Peyer's patch (tissue), 4 donors: ENCODE measurements at regions not wholly inside any gene's neighbourhood (a gene's known extent, or its start where the extent isn't known, plus 50 kb on each side); places are given as distances from the start of the nearest gene placed in this dataset.

ENCODE experiments used
- DNase-seq, 3 donors: peaks; one replicate each; pipeline ENCODE4 v3.0.0-alpha.2; 2017 to 2019
- H3K27ac ChIP-seq, 4 donors: fragments of 200-600 bp; sonication (generic); one replicate each; pipeline ENCODE4 v1.5.1; 2016 to 2019
- H3K27me3 ChIP-seq, 2 donors: fragments of 200-600 bp; sonication (generic); one replicate each; pipeline ENCODE4 v1.5.1; 2019
- H3K36me3 ChIP-seq, 3 donors: fragments of 200-600 bp; sonication (generic); one replicate each; pipeline ENCODE4 v1.5.1; 2016 to 2019
- H3K4me1 ChIP-seq, 4 donors: fragments of 200-600 bp; sonication (generic); one replicate each; pipeline ENCODE4 v1.5.1; 2016 to 2019
- H3K4me3 ChIP-seq, 4 donors: fragments of 200-600 bp; sonication (generic); 1 replicate in 3 of 4; 2 replicates in 1 of 4; pipeline ENCODE4 v1.5.1; 2016 to 2019; ENCODE audit warnings: mild to moderate bottlenecking in 1 of 4
- H3K9me3 ChIP-seq, 4 donors: fragments of 200-600 bp; sonication (generic); one replicate each; pipeline ENCODE4 v1.5.1; 2016 to 2019; ENCODE audit warnings: mild to moderate bottlenecking in 1 of 4
- POLR2A ChIP-seq, 2 donors: fragments of 450-650 bp; IDR thresholded peaks; one replicate each; pipeline ENCODE4 v1.5.1; 2017; ENCODE audit warnings: antibody characterized with exemption in 2 of 2, mild to moderate bottlenecking in 2 of 2, moderate library complexity in 2 of 2
- TF ChIP-seq, protein P1 (sequence below), 6 experiments: fragments of 450-650 bp in 4 of 6; fragments of 200-600 bp in 2 of 6; sonication (generic) in 1 of 6; IDR thresholded peaks; one replicate each; pipeline ENCODE4 v1.5.1; 2017 to 2019; ENCODE audit warnings: antibody characterized with exemption in 6 of 6, mild to moderate bottlenecking in 3 of 6, moderate library complexity in 1 of 6

DNA sequence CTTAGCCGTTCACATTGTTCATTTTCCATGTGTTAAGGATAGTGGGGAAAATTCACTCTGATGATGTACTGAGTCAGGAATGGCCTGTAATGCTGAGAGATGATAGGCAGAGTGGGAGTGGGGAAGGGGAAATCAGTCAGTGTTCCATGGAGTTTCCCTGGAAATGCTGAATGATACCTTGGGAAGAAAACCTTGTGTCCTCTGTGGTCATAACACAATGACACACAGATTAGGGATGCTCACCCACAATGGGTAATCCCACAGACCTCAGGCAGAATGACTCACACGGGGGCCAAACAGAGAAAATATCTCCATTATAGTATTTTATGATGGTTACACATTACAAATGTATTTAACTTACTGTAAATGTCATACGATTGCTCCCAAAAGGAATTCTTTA, 118.0 kb downstream of the SNX19 start:
- Histone ChIP-seq H3K27ac (no peak overlapping the region), H3K4me1 (no peaks in the 10 kb centered on the region), H3K27me3 (no peaks in the 10 kb centered on the region), H3K9me3 (no peaks in the 10 kb centered on the region), H3K36me3 (no peaks in the 10 kb centered on the region), H3K4me3 (no peak overlapping the region)
- TF ChIP-seq, protein P1, sequence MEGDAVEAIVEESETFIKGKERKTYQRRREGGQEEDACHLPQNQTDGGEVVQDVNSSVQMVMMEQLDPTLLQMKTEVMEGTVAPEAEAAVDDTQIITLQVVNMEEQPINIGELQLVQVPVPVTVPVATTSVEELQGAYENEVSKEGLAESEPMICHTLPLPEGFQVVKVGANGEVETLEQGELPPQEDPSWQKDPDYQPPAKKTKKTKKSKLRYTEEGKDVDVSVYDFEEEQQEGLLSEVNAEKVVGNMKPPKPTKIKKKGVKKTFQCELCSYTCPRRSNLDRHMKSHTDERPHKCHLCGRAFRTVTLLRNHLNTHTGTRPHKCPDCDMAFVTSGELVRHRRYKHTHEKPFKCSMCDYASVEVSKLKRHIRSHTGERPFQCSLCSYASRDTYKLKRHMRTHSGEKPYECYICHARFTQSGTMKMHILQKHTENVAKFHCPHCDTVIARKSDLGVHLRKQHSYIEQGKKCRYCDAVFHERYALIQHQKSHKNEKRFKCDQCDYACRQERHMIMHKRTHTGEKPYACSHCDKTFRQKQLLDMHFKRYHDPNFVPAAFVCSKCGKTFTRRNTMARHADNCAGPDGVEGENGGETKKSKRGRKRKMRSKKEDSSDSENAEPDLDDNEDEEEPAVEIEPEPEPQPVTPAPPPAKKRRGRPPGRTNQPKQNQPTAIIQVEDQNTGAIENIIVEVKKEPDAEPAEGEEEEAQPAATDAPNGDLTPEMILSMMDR (IDR thresholded peaks at IDR 0.05): no peak
- no peak for TF ChIP-seq POLR2A (IDR thresholded peaks at IDR 0.05)
- DNase-seq: no peak

DNA sequence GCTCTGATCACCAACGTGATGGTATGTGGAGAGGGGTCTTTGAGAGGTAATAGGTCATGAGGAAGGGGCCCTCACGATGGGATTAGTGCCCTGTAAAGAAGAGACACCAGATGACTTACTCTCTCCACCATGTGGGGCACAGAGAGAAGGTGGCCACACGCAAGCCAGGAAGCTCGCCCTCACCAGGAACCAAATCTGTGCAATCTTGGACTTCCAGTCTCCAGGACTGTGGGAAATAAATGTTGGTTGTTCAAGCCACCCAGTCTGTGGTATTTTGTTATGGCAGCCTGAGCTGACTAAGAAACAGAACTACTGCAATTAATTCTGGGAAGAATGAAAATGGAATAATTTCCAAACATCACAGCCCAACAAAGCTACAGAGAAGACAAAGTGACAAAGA, 117.5 kb downstream of the SNX19 start:
- no peaks in the 10 kb centered on the region for H3K36me3 ChIP-seq
- DNase-seq: no peak
- no peak for TF ChIP-seq POLR2A (IDR thresholded peaks at IDR 0.05)
- TF ChIP-seq, protein P1 (IDR thresholded peaks at IDR 0.05): no peak
- no peaks in the 10 kb centered on the region for H3K9me3 ChIP-seq
- H3K27me3 ChIP-seq: no peaks in the 10 kb centered on the region
- H3K27ac ChIP-seq: no peak overlapping the region
- H3K4me1 ChIP-seq: no peaks in the 10 kb centered on the region
- H3K4me3 ChIP-seq: no peak overlapping the region

DNA sequence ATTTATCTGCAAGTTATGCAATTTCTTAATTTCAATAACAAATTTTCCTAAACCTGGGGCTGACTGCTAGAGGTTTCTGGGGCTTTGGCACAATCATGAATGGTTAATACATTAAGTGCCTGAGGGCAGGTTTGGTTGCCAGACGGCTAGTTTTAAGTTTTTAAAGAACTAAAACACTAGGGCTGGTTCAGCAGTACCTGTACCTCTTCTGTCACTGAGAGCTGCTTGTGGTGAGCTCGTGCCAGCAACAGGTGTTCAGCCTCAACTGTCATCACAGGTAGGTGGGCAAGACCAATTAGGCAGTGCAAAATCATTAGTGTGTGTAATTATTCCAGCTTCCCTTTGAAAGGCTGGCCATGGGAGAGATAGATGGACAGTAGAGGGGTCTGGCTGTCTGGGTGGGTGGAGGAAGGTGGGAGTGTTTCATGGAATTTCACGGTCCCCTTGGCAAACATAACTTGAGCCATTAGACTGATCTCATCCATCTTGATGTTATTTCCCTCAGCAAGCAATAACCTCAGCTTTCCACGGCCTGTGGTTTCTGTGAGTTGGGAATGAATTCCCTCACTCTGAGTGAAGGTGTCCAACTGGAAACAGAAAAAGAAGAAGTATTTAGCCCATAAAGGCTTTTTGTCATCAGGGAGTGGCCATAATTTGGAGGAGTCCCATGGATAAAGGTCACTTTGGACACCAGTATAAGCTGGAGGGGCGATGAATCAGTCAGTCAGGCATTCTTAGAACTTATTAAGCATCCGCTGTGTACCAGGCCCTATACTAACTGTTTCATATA, 114.8 kb downstream of the SNX19 start:
- Histone ChIP-seq H3K27me3 (no peaks in the 10 kb centered on the region), H3K36me3 (no peaks in the 10 kb centered on the region), H3K27ac (no peak overlapping the region), H3K4me3 (no peak overlapping the region), H3K4me1 (no peaks in the 10 kb centered on the region), H3K9me3 (no peaks in the 10 kb centered on the region)
- DNase-seq: no peak
- no peak for TF ChIP-seq POLR2A (IDR thresholded peaks at IDR 0.05)
- TF ChIP-seq, protein P1 (IDR thresholded peaks at IDR 0.05): no peak

DNA sequence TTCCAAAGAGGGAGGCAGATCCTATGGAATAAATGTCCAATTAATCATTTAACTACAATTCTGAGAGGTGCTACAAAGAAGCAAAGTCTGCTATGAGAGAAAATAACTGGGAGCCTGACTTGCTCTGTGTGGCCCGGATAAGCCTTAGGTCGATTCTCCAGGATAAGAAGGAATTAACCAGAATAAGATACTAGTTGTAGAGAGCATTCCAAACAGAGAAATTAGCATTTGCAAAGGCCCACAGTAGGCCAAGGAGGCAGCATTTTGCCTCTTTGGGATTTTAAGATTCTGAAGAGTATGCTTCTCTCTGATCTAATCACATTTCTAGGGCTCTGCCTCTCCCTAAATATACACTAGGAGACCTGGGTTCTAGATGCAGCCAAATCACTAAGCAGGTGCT, 113.7 kb downstream of the SNX19 start:
- H3K36me3 ChIP-seq: no peaks in the 10 kb centered on the region
- H3K4me1 ChIP-seq: no peaks in the 10 kb centered on the region
- H3K9me3 ChIP-seq: no peaks in the 10 kb centered on the region
- no peak overlapping the region for H3K4me3 ChIP-seq
- no peak overlapping the region for H3K27ac ChIP-seq
- no peaks in the 10 kb centered on the region for H3K27me3 ChIP-seq
- TF ChIP-seq, protein P1 (IDR thresholded peaks at IDR 0.05): no peak
- no peak for TF ChIP-seq POLR2A (IDR thresholded peaks at IDR 0.05)
- no peak for DNase-seq

DNA sequence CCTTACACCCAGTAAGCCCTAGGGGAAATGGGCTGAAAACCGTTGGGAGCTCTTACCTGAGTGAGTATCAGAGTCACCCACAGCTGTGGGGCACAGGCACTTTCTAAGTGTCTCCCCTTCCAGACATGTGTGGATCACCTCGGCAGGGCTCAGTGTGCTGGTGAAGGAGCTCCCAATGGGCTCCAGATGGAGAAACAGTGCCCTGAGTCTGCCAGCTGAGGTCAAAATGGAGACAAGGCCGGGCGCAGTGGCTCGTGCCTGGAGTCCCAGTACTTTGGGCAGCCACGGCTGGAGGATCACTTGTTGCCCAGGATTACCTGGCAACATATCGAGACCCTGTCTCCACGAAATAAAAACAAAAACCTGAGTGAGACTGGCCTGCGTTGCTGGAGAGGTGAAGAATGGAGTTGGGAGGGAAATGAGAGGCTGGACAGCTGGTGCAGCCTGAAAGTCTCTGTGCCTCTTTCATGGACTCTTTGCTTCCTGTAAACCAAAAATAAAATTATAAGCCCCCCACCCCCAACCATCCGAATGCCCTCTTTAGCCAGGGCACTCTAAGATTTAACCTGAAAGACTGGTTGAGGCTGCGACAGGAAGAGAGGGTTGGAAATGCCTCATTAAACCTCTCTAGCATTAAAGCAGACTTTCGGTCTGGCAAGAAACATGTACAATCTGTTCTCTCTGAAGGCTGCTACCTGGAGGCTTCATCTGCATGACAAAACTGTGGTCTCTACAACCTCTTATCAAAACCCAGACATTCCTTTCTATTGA, 111.8 kb downstream of the SNX19 start:
- DNase-seq: no peak
- TF ChIP-seq, protein P1 (IDR thresholded peaks at IDR 0.05): no peak
- Histone ChIP-seq H3K36me3 (no peaks in the 10 kb centered on the region), H3K27me3 (no peaks in the 10 kb centered on the region), H3K4me3 (no peak overlapping the region), H3K27ac (no peak overlapping the region), H3K4me1 (no peaks in the 10 kb centered on the region), H3K9me3 (no peaks in the 10 kb centered on the region)
